ENCODE measurements at regions not wholly inside any gene's neighbourhood (a gene's known extent, or its start where the extent isn't known, plus 50 kb on each side); places are given as distances from the start of the nearest gene placed in this dataset.

- no peak for TF ChIP-seq GATAD2B (IDR thresholded peaks at IDR 0.05; ENCODE audit: borderline replicate concordance)
- TF ChIP-seq TAF1 (IDR thresholded peaks at IDR 0.05; ENCODE audit: control insufficient read depth, extremely low read depth, insufficient read depth, low read length, severe bottlenecking), result no peak
- TF ChIP-seq ID3 (CRISPR knock-in tag; IDR thresholded peaks at IDR 0.05), result no peak
- no peak for TF ChIP-seq ID3 (tag; IDR thresholded peaks at IDR 0.05)
- TF ChIP-seq ZNF57 (CRISPR knock-in tag; IDR thresholded peaks at IDR 0.05), result no peak
- no peak for TF ChIP-seq FUS (optimal IDR thresholded peaks at IDR 0.05; ENCODE audit: low read depth, low read length)
- TF ChIP-seq MIER1 (IDR thresholded peaks at IDR 0.05; ENCODE audit: low read depth), result no peak
- no peak for TF ChIP-seq HDAC6 (IDR thresholded peaks at IDR 0.05; ENCODE audit: low read depth, low read length)
- TF ChIP-seq GABPA (tag; conservative IDR thresholded peaks at IDR 0.05; ENCODE audit: low read depth), result no peak
Measured at GRCh38 chr2:75356865-75357264, 157.5 kb upstream of the TACR1 start.

Data from K562 (cell line).